Activated CD8-positive, alpha-beta T cell treated with anti-CD3 and anti-CD28 coated beads for 36 hours (primary cell): ENCODE measurements at regions not wholly inside any gene's neighbourhood (a gene's known extent, or its start where the extent isn't known, plus 50 kb on each side); places are given as distances from the start of the nearest gene placed in this dataset.
"Not testable (repeated sequence)": the region's sequence is repeated elsewhere in the genome, so short reads cannot be mapped to it uniquely, and the experiment has no call there.

Experiments used
- ATAC-seq: fragments of 200-7000 bp; cut with Tn5 transposase; one replicate; pipeline ENCODE4 v1.10.0; 2021; ENCODE audit warnings: mild to moderate bottlenecking, moderate library complexity
- CTCF ChIA-PET: fragments of 350-600 bp; sonication (Branson Sonifier 250); formaldehyde crosslinking; loops from one replicate; lab custom pipeline; 2021; ENCODE audit warnings: antibody characterized with exemption; lab: Charles Lee
- POLR2A ChIA-PET: fragments of 350-600 bp; sonication (Branson Sonifier 250); formaldehyde crosslinking; loops from one replicate; lab custom pipeline; 2021; ENCODE audit warnings: antibody characterized with exemption; lab: Charles Lee
- DNase-seq: peaks from one replicate; pipeline ENCODE4 v3.0.0-alpha.2; 2020
- H3K27ac Mint-ChIP-seq: one replicate; pipeline ENCODE4 v1.8.0; 2021; ENCODE audit warnings: mild to moderate bottlenecking, mixed read lengths
- H3K27me3 Mint-ChIP-seq: one replicate; pipeline ENCODE4 v1.8.0; 2021; ENCODE audit warnings: mixed read lengths
- H3K36me3 Mint-ChIP-seq: one replicate; pipeline ENCODE4 v1.8.0; 2021; ENCODE audit warnings: low read depth, mixed read lengths
- H3K4me1 Mint-ChIP-seq: one replicate; pipeline ENCODE4 v1.8.0; 2021; ENCODE audit warnings: low read depth, mixed read lengths
- H3K4me3 Mint-ChIP-seq: one replicate; pipeline ENCODE4 v1.8.0; 2021; ENCODE audit warnings: mild to moderate bottlenecking, moderate library complexity, mixed read lengths
- H3K9me3 Mint-ChIP-seq: one replicate; pipeline ENCODE4 v1.8.0; 2021; ENCODE audit warnings: mixed read lengths
- CTCF ChIP-seq: fragments of 200-600 bp; IDR thresholded peaks from one replicate; pipeline ENCODE4 v1.8.0; 2022; ENCODE audit warnings: antibody characterized with exemption, mild to moderate bottlenecking
- intact Hi-C: fragments of 100-400 bp; cut with micrococcal nuclease; formaldehyde crosslinking; loops from one replicate; pipeline ENCODE4 v1.10.0; 2022

GRCh38 chr15:69613182-69613581 is 160.6 kb downstream of the RPLP1 start:
- no peaks in the 10 kb centered on the region for H3K36me3 Mint-ChIP-seq
- no peak for TF ChIP-seq CTCF
- intact Hi-C loops, result no loop called here
- ATAC-seq (no peak), DNase-seq (no peak)
- H3K4me1 Mint-ChIP-seq, result peaks cover 2% of the 10 kb centered on the region
- ChIA-PET POLR2A (no interaction called here), CTCF (no interaction called here)
- H3K27me3 Mint-ChIP-seq, result no peaks in the 10 kb centered on the region
- no peak overlapping the region for H3K4me3 Mint-ChIP-seq
- no peaks in the 10 kb centered on the region for H3K9me3 Mint-ChIP-seq
- no peak overlapping the region for H3K27ac Mint-ChIP-seq

GRCh38 chr15:69613988-69614387 is 161.4 kb downstream of the RPLP1 start:
- DNase-seq (no peak), ATAC-seq (no peak)
- Mint-ChIP-seq H3K4me3 (no peak overlapping the region), H3K27ac (no peak overlapping the region), H3K27me3 (no peaks in the 10 kb centered on the region), H3K9me3 (no peaks in the 10 kb centered on the region), H3K36me3 (no peaks in the 10 kb centered on the region), H3K4me1 (peaks cover 2% of the 10 kb centered on the region)
- POLR2A ChIA-PET, result no interaction called here
- intact Hi-C loops, result no loop called here
- CTCF ChIA-PET, result no interaction called here
- no peak for TF ChIP-seq CTCF

GRCh38 chr15:69615736-69616135 is 163.1 kb downstream of the RPLP1 start:
- H3K4me1 Mint-ChIP-seq, result no peaks in the 10 kb centered on the region
- H3K27ac Mint-ChIP-seq, result no peak overlapping the region
- no peaks in the 10 kb centered on the region for H3K27me3 Mint-ChIP-seq
- DNase-seq (no peak), ATAC-seq (no peak)
- no peaks in the 10 kb centered on the region for H3K36me3 Mint-ChIP-seq
- POLR2A ChIA-PET, result no interaction called here
- CTCF ChIA-PET, result no interaction called here
- no peak for TF ChIP-seq CTCF
- intact Hi-C loops, result no loop called here
- no peak overlapping the region for H3K4me3 Mint-ChIP-seq
- H3K9me3 Mint-ChIP-seq, result no peaks in the 10 kb centered on the region

GRCh38 chr15:69616558-69616957 is 163.9 kb downstream of the RPLP1 start:
- Mint-ChIP-seq H3K27ac (no peak overlapping the region), H3K9me3 (no peaks in the 10 kb centered on the region), H3K36me3 (no peaks in the 10 kb centered on the region), H3K27me3 (no peaks in the 10 kb centered on the region), H3K4me1 (no peaks in the 10 kb centered on the region), H3K4me3 (no peak overlapping the region)
- TF ChIP-seq CTCF, result no peak
- no peak for DNase-seq
- intact Hi-C loops, result no loop called here
- ATAC-seq, result no peak
- POLR2A ChIA-PET, result no interaction called here
- CTCF ChIA-PET, result no interaction called here

- H3K27ac Mint-ChIP-seq, DNase-seq, H3K9me3 Mint-ChIP-seq, CTCF ChIA-PET, intact Hi-C loops, H3K4me1 Mint-ChIP-seq, POLR2A ChIA-PET, H3K27me3 Mint-ChIP-seq, H3K4me3 Mint-ChIP-seq, ATAC-seq, H3K36me3 Mint-ChIP-seq: not testable (repeated sequence)
Observed at GRCh38 chr15:69617144-69617543, 164.5 kb downstream of the RPLP1 start.
